SK-N-SH (cell line): ENCODE measurements at regions not wholly inside any gene's neighbourhood (a gene's known extent, or its start where the extent isn't known, plus 50 kb on each side); places are given as distances from the start of the nearest gene placed in this dataset.

Experiments
- CTCF ChIA-PET: fragments of 300-600, 350-600 bp; formaldehyde crosslinking; extraction: SDS; loops from one replicate; lab custom pipeline; 2021; lab: Yijun Ruan, JAX
- POLR2A ChIA-PET: fragments of 350-600 bp; sonication (Branson Sonifier 250); formaldehyde crosslinking; extraction: SDS; loops from one replicate; lab custom pipeline; 2020; ENCODE audit warnings: antibody characterized with exemption, inconsistent platforms; lab: Yijun Ruan, JAX
- DNase-seq: peaks from one replicate; pipeline ENCODE4 v3.0.0; 2012
- H2AFZ ChIP-seq: fragments of 200-600 bp; sonication (generic); 2 replicates; pipeline ENCODE4 v1.8.1; 2016; ENCODE audit warnings: antibody characterized with exemption, mild to moderate bottlenecking, low read depth
- H3F3A ChIP-seq: fragments of 200-600 bp; sonication (generic); replicated peaks from 2 replicates; pipeline ENCODE3; 2016; ENCODE audit warnings: antibody characterized with exemption, mild to moderate bottlenecking; ENCODE audit not compliant: insufficient read depth
- H3K27ac ChIP-seq, 2 experiments: fragments of 200-500 bp in 1 of 2; fragments of 200-600 bp in 1 of 2; sonication (Bioruptor generic) in 1 of 2; sonication (generic), shearing (Covaris generic) in 1 of 2; 2 replicates each; pipeline versions ENCODE4 v1.5.1 to v1.6.1; 2014 to 2016; ENCODE audit warnings: low read depth in 2 of 2, inconsistent platforms in 1 of 2, low read length in 1 of 2, mild to moderate bottlenecking in 1 of 2, mixed read lengths in 1 of 2
- H3K27me3 ChIP-seq: fragments of 200-600 bp; sonication (generic), shearing (Covaris generic); 2 replicates; pipeline ENCODE4 v1.6.1; 2016; ENCODE audit warnings: mixed run types; ENCODE audit not compliant: insufficient read depth
- H3K36me3 ChIP-seq, 2 experiments: fragments of 200-500 bp in 1 of 2; fragments of 200-600 bp in 1 of 2; sonication (Bioruptor generic) in 1 of 2; sonication (generic) in 1 of 2; replicated peaks in 1 of 2; 2 replicates each; pipeline versions ENCODE3 to v1.5.1; 2014 to 2016; ENCODE audit warnings: low read length in 1 of 2, mild to moderate bottlenecking in 1 of 2; ENCODE audit not compliant: insufficient read depth in 2 of 2, control insufficient read depth in 1 of 2
- H3K4me1 ChIP-seq, 2 experiments: fragments of 200-500 bp in 1 of 2; fragments of 200-600 bp in 1 of 2; sonication (Bioruptor generic) in 1 of 2; sonication (generic), shearing (Covaris generic) in 1 of 2; 2 replicates each; pipeline versions ENCODE4 v1.5.1 to v1.6.1; 2014 to 2016; ENCODE audit warnings: low read depth in 1 of 2, low read length in 1 of 2, mixed run types in 1 of 2; ENCODE audit not compliant: insufficient read depth in 2 of 2, control insufficient read depth in 1 of 2
- H3K4me2 ChIP-seq: fragments of 200-600 bp; sonication (generic), shearing (Covaris generic); 2 replicates; pipeline ENCODE4 v1.6.1; 2017; ENCODE audit warnings: mixed run types
- H3K4me3 ChIP-seq, 2 experiments: fragments of 200-500 bp in 1 of 2; fragments of 200-600 bp in 1 of 2; sonication (Bioruptor generic) in 1 of 2; sonication (generic), shearing (Covaris generic) in 1 of 2; 2 replicates each; pipeline versions ENCODE4 v1.5.1 to v1.8.1; 2014 to 2016; ENCODE audit warnings: low read depth in 2 of 2, inconsistent platforms in 1 of 2, low read length in 1 of 2, mild to moderate bottlenecking in 1 of 2, mixed read lengths in 1 of 2, moderate library complexity in 1 of 2
- H3K79me2 ChIP-seq: fragments of 200-600 bp; sonication (generic); 2 replicates; pipeline ENCODE4 v1.8.1; 2017; ENCODE audit warnings: mild to moderate bottlenecking; ENCODE audit not compliant: insufficient read depth
- H3K9ac ChIP-seq: fragments of 200-600 bp; sonication (generic); 2 replicates; pipeline ENCODE4 v1.6.1; 2017; ENCODE audit warnings: mixed run types
- H3K9me2 ChIP-seq: fragments of 200-600 bp; sonication (generic); 2 replicates; pipeline ENCODE4 v1.6.1; 2017; ENCODE audit warnings: mixed run types
- H3K9me3 ChIP-seq: fragments of 200-600 bp; sonication (generic); 2 replicates; pipeline ENCODE4 v1.6.1; 2017; ENCODE audit warnings: mixed run types, mild to moderate bottlenecking, moderate library complexity
- H4K20me1 ChIP-seq: fragments of 200-600 bp; sonication (generic); 2 replicates; pipeline ENCODE4 v1.6.1; 2017; ENCODE audit warnings: mild to moderate bottlenecking, mixed run types; ENCODE audit not compliant: insufficient read depth
- CTCF ChIP-seq: fragments of 200-600 bp; sonication (generic); IDR thresholded peaks from 2 replicates; pipeline ENCODE4 v1.6.1; 2017; ENCODE audit warnings: antibody characterized with exemption, mild to moderate bottlenecking, moderate library complexity
- FOXM1 ChIP-seq: IDR thresholded peaks from 2 replicates; pipeline ENCODE4 v1.4.0; 2012; ENCODE audit warnings: low read depth, mild to moderate bottlenecking
- GABPA ChIP-seq: IDR thresholded peaks from 2 replicates; pipeline ENCODE4 v1.4.0; 2012; ENCODE audit warnings: low read depth, mild to moderate bottlenecking
- JUND ChIP-seq: IDR thresholded peaks from 2 replicates; pipeline ENCODE4 v1.4.0; 2012
- MEF2A ChIP-seq: IDR thresholded peaks from 2 replicates; pipeline ENCODE4 v1.4.0; 2012; ENCODE audit warnings: low read depth, borderline replicate concordance
- MXI1 ChIP-seq: IDR thresholded peaks from 2 replicates; pipeline ENCODE4 v1.6.1; 2012; ENCODE audit warnings: mild to moderate bottlenecking, low read depth, low read length, improper control_type of control experiment
- NFIC ChIP-seq: IDR thresholded peaks from 2 replicates; pipeline ENCODE4 v1.4.0; 2012; ENCODE audit warnings: borderline replicate concordance
- POLR2AphosphoS5 ChIP-seq: IDR thresholded peaks from 2 replicates; pipeline ENCODE4 v1.6.1; 2012; ENCODE audit warnings: low read depth, low read length
- RXRA ChIP-seq: IDR thresholded peaks from 2 replicates; pipeline ENCODE4 v1.4.0; 2012; ENCODE audit warnings: low read depth, mild to moderate bottlenecking, borderline replicate concordance
- TAF1 ChIP-seq: IDR thresholded peaks from 2 replicates; pipeline ENCODE4 v1.6.1; 2012; ENCODE audit warnings: low read depth, mild to moderate bottlenecking, low read length, moderate library complexity, borderline replicate concordance
- TEAD4 ChIP-seq: IDR thresholded peaks from 2 replicates; pipeline ENCODE4 v1.4.0; 2012; ENCODE audit warnings: mild to moderate bottlenecking, borderline replicate concordance; ENCODE audit not compliant: insufficient read depth
- USF1 ChIP-seq: IDR thresholded peaks from 2 replicates; pipeline ENCODE4 v1.4.0; 2012; ENCODE audit warnings: low read depth, borderline replicate concordance
- USF2 ChIP-seq: fragments of 150-350 bp; IDR thresholded peaks from 2 replicates; pipeline ENCODE4 v1.6.1; 2017; ENCODE audit warnings: antibody characterized with exemption, low read length, low read depth, borderline replicate concordance
- ZBTB33 ChIP-seq: IDR thresholded peaks from 2 replicates; pipeline ENCODE4 v1.4.0; 2012; ENCODE audit warnings: low read depth, borderline replicate concordance
- WGBS: methylation state at CpG from one replicate; pipeline ENCODE4 v1.1.6; 2017; ENCODE audit warnings: low lambda C conversion rate; 5-methylcytosine and 5-hydroxymethylcytosine counted together
- TF ChIP-seq, protein P1 (sequence below): IDR thresholded peaks from 2 replicates; pipeline ENCODE4; 2012
- TF ChIP-seq, protein P2 (sequence below): fragments of 150-350 bp; IDR thresholded peaks from 2 replicates; pipeline ENCODE4 v1.6.1; 2016; ENCODE audit warnings: mild to moderate bottlenecking, low read depth, low read length

DNA sequence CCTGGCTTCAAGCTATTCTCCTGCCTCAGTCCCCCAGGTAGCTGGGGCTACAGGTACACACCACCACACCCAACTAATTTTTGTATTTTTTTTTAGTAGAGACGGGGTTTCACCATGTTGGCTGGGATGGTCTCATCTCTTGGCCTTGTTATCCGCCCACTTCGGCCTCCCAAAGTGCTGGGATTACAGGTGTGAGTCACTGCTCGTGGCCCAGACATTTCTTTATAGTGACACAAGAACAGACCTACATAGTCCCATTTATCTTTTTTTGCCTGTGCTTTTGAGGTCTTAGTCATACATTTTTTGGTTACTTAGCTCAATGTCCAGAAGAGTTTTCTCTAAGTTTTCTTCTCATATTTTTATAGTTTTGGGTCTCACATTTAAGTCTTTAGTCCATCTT, 247.4 kb downstream of the SYT10 start:
- Histone ChIP-seq H3K36me3 (no peaks in the 10 kb centered on the region), H3K4me3 (no peak overlapping the region), H3K79me2 (no peaks in the 10 kb centered on the region), H3K27ac (no peak overlapping the region), H3K9me3 (peaks cover 6% of the 10 kb centered on the region; the same call in 1 of the 2 replicates), H3K9me2 (no peaks in the 10 kb centered on the region), H3K4me1 (no peaks in the 10 kb centered on the region), H3K4me2 (no peak overlapping the region), H3F3A (no peaks in the 10 kb centered on the region), H2AFZ (no peak overlapping the region), H4K20me1 (no peaks in the 10 kb centered on the region), H3K9ac (no peak overlapping the region), H3K27me3 (no peaks in the 10 kb centered on the region)
- ChIA-PET CTCF (no interaction called here), POLR2A (no interaction called here)
- DNase-seq: no peak
- 2% methylated on average over 4 of the region's 4 CpGs for WGBS
- TF ChIP-seq, protein P1, sequence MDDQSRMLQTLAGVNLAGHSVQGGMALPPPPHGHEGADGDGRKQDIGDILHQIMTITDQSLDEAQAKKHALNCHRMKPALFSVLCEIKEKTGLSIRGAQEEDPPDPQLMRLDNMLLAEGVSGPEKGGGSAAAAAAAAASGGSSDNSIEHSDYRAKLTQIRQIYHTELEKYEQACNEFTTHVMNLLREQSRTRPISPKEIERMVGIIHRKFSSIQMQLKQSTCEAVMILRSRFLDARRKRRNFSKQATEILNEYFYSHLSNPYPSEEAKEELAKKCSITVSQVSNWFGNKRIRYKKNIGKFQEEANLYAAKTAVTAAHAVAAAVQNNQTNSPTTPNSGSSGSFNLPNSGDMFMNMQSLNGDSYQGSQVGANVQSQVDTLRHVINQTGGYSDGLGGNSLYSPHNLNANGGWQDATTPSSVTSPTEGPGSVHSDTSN: no peak
- TF ChIP-seq POLR2AphosphoS5: no peak
- TF ChIP-seq MEF2A: no peak
- TF ChIP-seq JUND: no peak
- TF ChIP-seq GABPA: no peak
- TF ChIP-seq RXRA: no peak
- no peak for TF ChIP-seq USF2
- TF ChIP-seq ZBTB33: no peak
- no peak for TF ChIP-seq TAF1
- no peak for TF ChIP-seq FOXM1
- TF ChIP-seq, protein P2, sequence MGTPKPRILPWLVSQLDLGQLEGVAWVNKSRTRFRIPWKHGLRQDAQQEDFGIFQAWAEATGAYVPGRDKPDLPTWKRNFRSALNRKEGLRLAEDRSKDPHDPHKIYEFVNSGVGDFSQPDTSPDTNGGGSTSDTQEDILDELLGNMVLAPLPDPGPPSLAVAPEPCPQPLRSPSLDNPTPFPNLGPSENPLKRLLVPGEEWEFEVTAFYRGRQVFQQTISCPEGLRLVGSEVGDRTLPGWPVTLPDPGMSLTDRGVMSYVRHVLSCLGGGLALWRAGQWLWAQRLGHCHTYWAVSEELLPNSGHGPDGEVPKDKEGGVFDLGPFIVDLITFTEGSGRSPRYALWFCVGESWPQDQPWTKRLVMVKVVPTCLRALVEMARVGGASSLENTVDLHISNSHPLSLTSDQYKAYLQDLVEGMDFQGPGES: no peak
- TF ChIP-seq USF1: no peak
- TF ChIP-seq NFIC: no peak
- no peak for TF ChIP-seq MXI1
- no peak for TF ChIP-seq CTCF
- no peak for TF ChIP-seq TEAD4
